Activated T-cell treated with anti-CD3 and anti-CD28 coated beads, Interleukin-2, amount 50 U/mL, for 4 hours (primary cell): ENCODE measurements at regions not wholly inside any gene's neighbourhood (a gene's known extent, or its start where the extent isn't known, plus 50 kb on each side); places are given as distances from the start of the nearest gene placed in this dataset.
A peak's percentile ranks its signal among the peaks of the same experiment; 100 is the strongest.

Experiments
- ATAC-seq, 2 donors: fragments of 200-7000 bp; cut with Tn5 transposase; one replicate each; pipeline ENCODE4 v1.10.0; 2021
- DNase-seq: peaks from one replicate; pipeline ENCODE4 v3.0.0-alpha.2; 2020
- H3K27me3 Mint-ChIP-seq: one replicate; pipeline ENCODE4 v1.8.0; 2021; ENCODE audit warnings: low read depth, mixed read lengths
- H3K36me3 Mint-ChIP-seq: one replicate; pipeline ENCODE4 v1.8.0; 2022; ENCODE audit warnings: mixed read lengths; ENCODE audit not compliant: insufficient read depth
- H3K4me1 Mint-ChIP-seq: one replicate; pipeline ENCODE4 v1.8.0; 2021; ENCODE audit warnings: low read depth, mixed read lengths
- H3K4me3 Mint-ChIP-seq: one replicate; pipeline ENCODE4 v1.8.0; 2021; ENCODE audit warnings: mild to moderate bottlenecking, moderate library complexity, mixed read lengths
- H3K9me3 Mint-ChIP-seq: one replicate; pipeline ENCODE4 v1.8.0; 2021; ENCODE audit warnings: mixed read lengths

- peaks cover 14% of the 10 kb centered on the region for H3K27me3 Mint-ChIP-seq
- H3K4me3 Mint-ChIP-seq: no peak overlapping the region
- no peak for DNase-seq
- no peak for ATAC-seq
- H3K36me3 Mint-ChIP-seq: no peaks in the 10 kb centered on the region
- H3K4me1 Mint-ChIP-seq: no peaks in the 10 kb centered on the region
- no peaks in the 10 kb centered on the region for H3K9me3 Mint-ChIP-seq
Observed at GRCh38 chr13:29713839-29714238, 118.4 kb upstream of the SLC7A1 start.

GRCh38 chr13:29711776-29712175 is 116.3 kb upstream of the SLC7A1 start:
- Mint-ChIP-seq H3K36me3 (no peaks in the 10 kb centered on the region), H3K4me1 (no peaks in the 10 kb centered on the region), H3K4me3 (no peak overlapping the region), H3K27me3 (peaks cover 9% of the 10 kb centered on the region), H3K9me3 (no peaks in the 10 kb centered on the region)
- DNase-seq (no peak), ATAC-seq (no peak)

- H3K4me1 Mint-ChIP-seq: no peaks in the 10 kb centered on the region
- no peak for DNase-seq
- H3K27me3 Mint-ChIP-seq: peaks cover 7% of the 10 kb centered on the region
- H3K9me3 Mint-ChIP-seq: no peaks in the 10 kb centered on the region
- H3K36me3 Mint-ChIP-seq: no peaks in the 10 kb centered on the region
- ATAC-seq: no peak
- H3K4me3 Mint-ChIP-seq: no peak overlapping the region
Observed at GRCh38 chr13:29710511-29710910, 115.0 kb upstream of the SLC7A1 start.

- Mint-ChIP-seq H3K4me1 (no peaks in the 10 kb centered on the region), H3K4me3 (no peak overlapping the region), H3K27me3 (peaks cover 4% of the 10 kb centered on the region), H3K9me3 (no peaks in the 10 kb centered on the region), H3K36me3 (no peaks in the 10 kb centered on the region)
- no peak for ATAC-seq
- no peak for DNase-seq
Observed at GRCh38 chr13:29709407-29710069, 114.0 kb upstream of the SLC7A1 start.

- H3K36me3 Mint-ChIP-seq: no peaks in the 10 kb centered on the region
- no peaks in the 10 kb centered on the region for H3K9me3 Mint-ChIP-seq
- H3K4me1 Mint-ChIP-seq: no peaks in the 10 kb centered on the region
- DNase-seq: peak; percentile 42
- peak; percentile 68 to 78 for ATAC-seq
- H3K27me3 Mint-ChIP-seq: peaks cover 7% of the 10 kb centered on the region
- no peak overlapping the region for H3K4me3 Mint-ChIP-seq
Observed at GRCh38 chr13:29707876-29708543, 112.5 kb upstream of the SLC7A1 start.

GRCh38 chr13:29706923-29707322 is 111.4 kb upstream of the SLC7A1 start:
- no peak for DNase-seq
- Mint-ChIP-seq H3K4me1 (no peaks in the 10 kb centered on the region), H3K9me3 (no peaks in the 10 kb centered on the region), H3K36me3 (no peaks in the 10 kb centered on the region), H3K4me3 (no peak overlapping the region), H3K27me3 (peaks cover 5% of the 10 kb centered on the region)
- ATAC-seq: no peak

GRCh38 chr13:29704648-29705047 is 109.2 kb upstream of the SLC7A1 start:
- ATAC-seq (no peak), DNase-seq (no peak)
- Mint-ChIP-seq H3K36me3 (no peaks in the 10 kb centered on the region), H3K4me1 (no peaks in the 10 kb centered on the region), H3K27me3 (peaks cover 9% of the 10 kb centered on the region), H3K4me3 (no peak overlapping the region), H3K9me3 (no peaks in the 10 kb centered on the region)

GRCh38 chr13:29703421-29703820 is 107.9 kb upstream of the SLC7A1 start:
- DNase-seq: no peak
- no peak for ATAC-seq
- Mint-ChIP-seq H3K9me3 (no peaks in the 10 kb centered on the region), H3K36me3 (no peaks in the 10 kb centered on the region), H3K4me1 (no peaks in the 10 kb centered on the region), H3K27me3 (peaks cover 12% of the 10 kb centered on the region), H3K4me3 (no peak overlapping the region)

- no peaks in the 10 kb centered on the region for H3K4me1 Mint-ChIP-seq
- H3K4me3 Mint-ChIP-seq: no peak overlapping the region
- H3K36me3 Mint-ChIP-seq: no peaks in the 10 kb centered on the region
- no peak for ATAC-seq
- peaks cover 12% of the 10 kb centered on the region for H3K27me3 Mint-ChIP-seq
- no peaks in the 10 kb centered on the region for H3K9me3 Mint-ChIP-seq
- no peak for DNase-seq
Observed at GRCh38 chr13:29702912-29703351, 107.4 kb upstream of the SLC7A1 start.

- DNase-seq: no peak
- Mint-ChIP-seq H3K27me3 (peaks cover 19% of the 10 kb centered on the region), H3K4me1 (no peaks in the 10 kb centered on the region)
Observed at GRCh38 chr13:29698106-29698505, 102.6 kb upstream of the SLC7A1 start.

GRCh38 chr13:29696606-29697005 is 101.1 kb upstream of the SLC7A1 start:
- Mint-ChIP-seq H3K4me1 (no peaks in the 10 kb centered on the region), H3K36me3 (no peaks in the 10 kb centered on the region), H3K27me3 (peaks cover 17% of the 10 kb centered on the region), H3K4me3 (no peak overlapping the region), H3K9me3 (no peaks in the 10 kb centered on the region)
- DNase-seq: no peak
- no peak for ATAC-seq

More at GRCh38 chr13:29698106-29698505, 102.6 kb upstream of the SLC7A1 start:
- H3K4me3 Mint-ChIP-seq: no peak overlapping the region
- no peak for ATAC-seq
- H3K9me3 Mint-ChIP-seq: no peaks in the 10 kb centered on the region
- no peaks in the 10 kb centered on the region for H3K36me3 Mint-ChIP-seq

GRCh38 chr13:29693275-29693945 is 97.9 kb upstream of the SLC7A1 start:
- no peak for DNase-seq
- no peaks in the 10 kb centered on the region for H3K36me3 Mint-ChIP-seq
- no peaks in the 10 kb centered on the region for H3K4me1 Mint-ChIP-seq

GRCh38 chr13:29689548-29689947 is 94.1 kb upstream of the SLC7A1 start:
- Mint-ChIP-seq H3K4me3 (no peak overlapping the region), H3K27me3 (peaks cover 5% of the 10 kb centered on the region), H3K9me3 (no peaks in the 10 kb centered on the region), H3K4me1 (no peaks in the 10 kb centered on the region), H3K36me3 (no peaks in the 10 kb centered on the region)
- DNase-seq: no peak
- no peak for ATAC-seq

More at GRCh38 chr13:29693275-29693945, 97.9 kb upstream of the SLC7A1 start:
- H3K9me3 Mint-ChIP-seq: no peaks in the 10 kb centered on the region
- no peak overlapping the region for H3K4me3 Mint-ChIP-seq
- no peak for ATAC-seq
- H3K27me3 Mint-ChIP-seq: peaks cover 15% of the 10 kb centered on the region

GRCh38 chr13:29688193-29688592 is 92.7 kb upstream of the SLC7A1 start:
- DNase-seq (no peak), ATAC-seq (no peak)
- H3K27me3 Mint-ChIP-seq: peaks cover 5% of the 10 kb centered on the region
- H3K4me1 Mint-ChIP-seq: no peaks in the 10 kb centered on the region
- no peaks in the 10 kb centered on the region for H3K36me3 Mint-ChIP-seq
- H3K4me3 Mint-ChIP-seq: no peak overlapping the region
- no peaks in the 10 kb centered on the region for H3K9me3 Mint-ChIP-seq

GRCh38 chr13:29684441-29684840 is 89.0 kb upstream of the SLC7A1 start:
- H3K36me3 Mint-ChIP-seq: no peaks in the 10 kb centered on the region
- no peak overlapping the region for H3K4me3 Mint-ChIP-seq
- H3K4me1 Mint-ChIP-seq: no peaks in the 10 kb centered on the region
- H3K27me3 Mint-ChIP-seq: peaks cover 7% of the 10 kb centered on the region
- no peaks in the 10 kb centered on the region for H3K9me3 Mint-ChIP-seq
- ATAC-seq (no peak), DNase-seq (no peak)
